ENCODE measurements at regions not wholly inside any gene's neighbourhood (a gene's known extent, or its start where the extent isn't known, plus 50 kb on each side); places are given as distances from the start of the nearest gene placed in this dataset.

DNA sequence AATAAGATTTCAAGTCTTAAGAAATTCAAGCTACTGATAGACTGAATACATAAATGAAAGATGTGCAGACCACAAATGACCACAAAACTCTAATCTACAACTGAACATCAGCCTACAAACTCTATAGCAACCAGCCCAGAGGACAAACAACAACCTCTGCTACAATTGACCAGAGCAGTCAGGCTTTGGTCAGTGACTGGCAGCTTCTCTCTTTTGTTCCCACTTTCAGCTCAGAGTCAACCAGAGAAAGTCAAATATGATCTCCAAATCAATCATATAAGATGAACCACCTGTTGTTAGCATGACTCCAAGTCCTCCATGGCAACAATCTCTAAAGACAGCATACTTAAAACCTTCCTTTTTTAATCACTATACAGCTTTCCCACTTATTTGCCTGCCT is 996.2 kb downstream of the SUCLG1 start:
- H3K27ac ChIP-seq, result no peak overlapping the region
- TF ChIP-seq, protein P1, sequence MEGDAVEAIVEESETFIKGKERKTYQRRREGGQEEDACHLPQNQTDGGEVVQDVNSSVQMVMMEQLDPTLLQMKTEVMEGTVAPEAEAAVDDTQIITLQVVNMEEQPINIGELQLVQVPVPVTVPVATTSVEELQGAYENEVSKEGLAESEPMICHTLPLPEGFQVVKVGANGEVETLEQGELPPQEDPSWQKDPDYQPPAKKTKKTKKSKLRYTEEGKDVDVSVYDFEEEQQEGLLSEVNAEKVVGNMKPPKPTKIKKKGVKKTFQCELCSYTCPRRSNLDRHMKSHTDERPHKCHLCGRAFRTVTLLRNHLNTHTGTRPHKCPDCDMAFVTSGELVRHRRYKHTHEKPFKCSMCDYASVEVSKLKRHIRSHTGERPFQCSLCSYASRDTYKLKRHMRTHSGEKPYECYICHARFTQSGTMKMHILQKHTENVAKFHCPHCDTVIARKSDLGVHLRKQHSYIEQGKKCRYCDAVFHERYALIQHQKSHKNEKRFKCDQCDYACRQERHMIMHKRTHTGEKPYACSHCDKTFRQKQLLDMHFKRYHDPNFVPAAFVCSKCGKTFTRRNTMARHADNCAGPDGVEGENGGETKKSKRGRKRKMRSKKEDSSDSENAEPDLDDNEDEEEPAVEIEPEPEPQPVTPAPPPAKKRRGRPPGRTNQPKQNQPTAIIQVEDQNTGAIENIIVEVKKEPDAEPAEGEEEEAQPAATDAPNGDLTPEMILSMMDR (IDR thresholded peaks at IDR 0.05), result no peak
- TF ChIP-seq ZFX (IDR thresholded peaks at IDR 0.05; ENCODE audit: borderline replicate concordance), result no peak

DNA sequence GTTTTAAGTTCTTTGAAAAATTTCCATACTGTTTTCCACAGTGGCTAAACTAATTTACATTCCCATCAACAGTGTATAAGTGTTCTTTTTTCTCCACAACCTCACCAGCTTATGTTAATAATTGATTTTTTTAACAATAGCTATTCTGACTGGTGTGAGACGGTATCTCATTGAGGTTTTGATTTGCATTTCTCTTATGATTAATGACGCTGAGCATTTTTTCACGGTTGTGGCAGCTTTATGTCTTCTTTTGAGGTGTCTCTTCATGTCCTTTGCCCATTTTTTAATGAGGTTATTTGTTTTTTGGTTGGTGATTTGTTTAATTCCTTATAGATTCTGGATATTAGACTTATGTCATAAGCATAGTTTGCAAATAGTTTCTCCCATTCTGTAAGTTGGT is 997.9 kb downstream of the SUCLG1 start:
- no peak overlapping the region for H3K27ac ChIP-seq
- TF ChIP-seq, protein P1 (IDR thresholded peaks at IDR 0.05), result no peak
- no peak for TF ChIP-seq ZFX (IDR thresholded peaks at IDR 0.05; ENCODE audit: borderline replicate concordance)

DNA sequence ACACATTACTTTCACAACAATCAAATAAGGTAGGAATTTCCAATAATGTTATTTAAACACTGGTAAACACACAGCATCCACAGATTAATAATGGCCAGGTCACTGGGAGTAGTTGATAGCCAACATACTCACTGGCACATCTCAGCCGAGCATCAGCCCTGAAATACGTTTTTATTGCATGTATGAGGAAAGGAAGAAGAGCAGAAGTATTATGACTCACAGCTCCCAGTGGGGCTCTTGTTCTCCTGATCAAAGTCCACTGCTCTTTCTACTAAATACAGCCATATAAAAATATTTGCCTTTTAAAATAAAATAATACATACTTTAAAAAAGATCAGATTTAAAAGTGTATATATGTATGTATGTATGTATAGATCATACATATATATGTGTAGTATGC is 999.6 kb downstream of the SUCLG1 start:
- TF ChIP-seq, protein P1 (IDR thresholded peaks at IDR 0.05), result no peak
- TF ChIP-seq ZFX (IDR thresholded peaks at IDR 0.05; ENCODE audit: borderline replicate concordance), result no peak
- no peak overlapping the region for H3K27ac ChIP-seq

DNA sequence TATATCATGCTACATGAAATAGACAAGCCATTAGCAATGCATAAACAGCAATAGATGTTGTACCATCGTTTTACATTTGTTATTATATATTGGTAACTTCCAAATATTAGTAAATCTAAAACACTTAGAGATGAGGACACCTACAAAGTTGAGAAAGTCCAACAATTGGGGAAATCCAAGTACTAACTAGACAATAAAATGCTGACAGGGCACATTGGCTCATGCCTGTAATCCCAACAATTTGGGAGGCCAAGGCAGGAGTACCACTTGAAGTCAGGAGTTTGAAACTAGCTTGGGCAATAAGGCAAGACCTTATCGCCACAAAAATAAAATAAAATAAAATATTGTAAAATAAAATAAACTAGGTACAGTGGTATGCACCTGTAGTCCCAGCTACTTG is 1023.1 kb downstream of the SUCLG1 start:
- TF ChIP-seq ZFX (IDR thresholded peaks at IDR 0.05; ENCODE audit: borderline replicate concordance), result no peak
- TF ChIP-seq, protein P1 (IDR thresholded peaks at IDR 0.05), result no peak
- no peak overlapping the region for H3K27ac ChIP-seq

DNA sequence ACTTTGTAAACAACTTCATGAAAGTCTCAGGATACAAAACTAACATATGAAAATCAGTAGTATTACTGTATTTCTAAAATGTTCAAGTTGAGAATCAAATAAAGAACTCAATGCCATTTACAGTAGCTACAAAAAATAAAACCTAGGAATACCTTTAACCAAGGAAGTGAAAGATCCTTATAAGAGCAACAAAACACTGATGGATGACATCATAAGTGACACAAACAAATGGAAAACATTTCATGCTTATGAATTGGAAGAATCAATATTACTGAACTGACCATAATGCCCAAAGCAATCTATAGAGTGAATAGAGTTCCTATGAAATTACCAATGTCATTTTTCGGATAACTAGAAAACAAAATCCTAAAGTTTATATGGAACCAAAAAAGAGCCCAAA is 1038.1 kb downstream of the SUCLG1 start:
- TF ChIP-seq, protein P1 (IDR thresholded peaks at IDR 0.05), result no peak
- TF ChIP-seq ZFX (IDR thresholded peaks at IDR 0.05; ENCODE audit: borderline replicate concordance), result no peak
- no peak overlapping the region for H3K27ac ChIP-seq

DNA sequence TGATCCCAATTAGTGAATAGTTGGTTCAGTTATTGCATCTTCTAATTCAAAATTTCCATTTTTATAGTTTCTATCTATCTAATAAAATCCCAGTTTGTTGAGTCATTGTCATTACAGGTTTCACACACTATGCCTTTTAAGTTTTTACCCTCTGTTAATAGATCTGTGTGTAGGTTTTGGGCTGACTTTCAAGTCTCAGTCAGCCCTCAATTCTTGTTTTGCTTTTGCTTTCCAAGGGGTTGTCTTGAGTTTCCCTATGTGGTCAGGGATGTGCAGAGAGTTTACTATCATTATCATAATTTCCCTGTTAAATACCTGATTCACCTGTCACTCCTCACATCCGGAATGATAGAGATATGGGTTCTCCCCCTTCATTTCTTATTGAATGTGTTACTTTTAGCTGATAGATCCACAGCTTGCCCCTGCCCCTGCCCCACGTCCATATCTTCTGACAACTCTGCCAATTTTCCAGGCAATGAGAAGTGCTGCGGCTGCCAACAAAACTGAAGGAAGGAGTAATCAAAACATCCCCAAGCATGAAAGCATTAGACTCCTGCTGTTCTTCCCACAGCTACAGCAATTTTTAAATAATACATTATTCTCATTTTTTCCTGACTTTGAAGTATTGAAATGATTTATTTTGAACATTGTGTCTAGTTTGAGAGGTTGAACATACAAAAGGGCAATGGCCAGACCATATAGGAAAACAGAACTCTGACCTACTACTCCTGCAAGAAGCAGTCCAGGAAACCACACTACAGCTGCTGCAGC is 1064.8 kb downstream of the SUCLG1 start:
- H3K27ac ChIP-seq, result no peak overlapping the region
- TF ChIP-seq, protein P1 (IDR thresholded peaks at IDR 0.05), result no peak
- TF ChIP-seq ZFX (IDR thresholded peaks at IDR 0.05; ENCODE audit: borderline replicate concordance), result no peak

DNA sequence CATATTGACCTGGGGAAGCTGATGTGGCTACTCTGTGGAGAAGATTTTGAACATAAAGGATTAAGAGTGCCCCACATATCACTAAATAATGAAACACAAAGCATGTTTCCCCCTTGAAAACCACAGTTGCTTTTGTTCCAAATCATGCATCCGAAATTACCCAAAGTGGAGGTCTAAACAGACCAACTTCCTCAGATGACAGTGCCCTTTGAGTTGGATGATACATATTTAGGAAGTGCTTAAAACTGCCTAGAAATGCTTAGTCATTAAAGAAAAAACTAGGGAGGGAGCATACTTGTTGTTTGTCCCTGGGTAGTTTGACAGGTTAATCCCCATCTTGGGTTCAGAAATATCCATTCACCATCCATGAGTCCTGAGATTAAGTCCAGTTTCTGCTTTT is 1070.3 kb downstream of the SUCLG1 start:
- TF ChIP-seq, protein P1 (IDR thresholded peaks at IDR 0.05), result no peak
- TF ChIP-seq ZFX (IDR thresholded peaks at IDR 0.05; ENCODE audit: borderline replicate concordance), result no peak
- no peak overlapping the region for H3K27ac ChIP-seq

Measured in 22Rv1 (cell line).